Cardiac fibroblast (primary cell): ENCODE measurements at regions not wholly inside any gene's neighbourhood (a gene's known extent, or its start where the extent isn't known, plus 50 kb on each side); places are given as distances from the start of the nearest gene placed in this dataset.

Experiments used
- DNase-seq, 2 donors: peaks; one replicate each; pipeline versions ENCODE4 v3.0.0 to v3.0.0-alpha.2; 2010; ENCODE audit warnings: low read depth in 2 of 2
- H3K4me3 ChIP-seq, 2 donors: replicated peaks in 1 of 2; 1 replicate in 1 of 2; 2 replicates in 1 of 2; pipeline ENCODE4 v1.5.1; 2011; ENCODE audit warnings: low read depth in 2 of 2, low read length in 2 of 2, mild to moderate bottlenecking in 2 of 2, moderate library complexity in 1 of 2
- CTCF ChIP-seq: IDR thresholded peaks from one replicate; pipeline ENCODE4 v1.5.1; 2011; ENCODE audit warnings: low read depth, mild to moderate bottlenecking, low read length, inconsistent platforms

- no peak for DNase-seq
- TF ChIP-seq CTCF = no peak
- H3K4me3 ChIP-seq = no peak overlapping the region
These were observed 190.7 kb downstream of the NOL4 start for GRCh38 chr18:34033968-34034367.

GRCh38 chr18:34031810-34032209 lies 192.9 kb downstream of the NOL4 start:
- peak in 1 of 2 donors; percentile 27 for DNase-seq
- peak; percentile 56 for TF ChIP-seq CTCF
- no peak overlapping the region for H3K4me3 ChIP-seq

- no peak overlapping the region for H3K4me3 ChIP-seq
- no peak for DNase-seq
- TF ChIP-seq CTCF = no peak
These were observed 196.4 kb downstream of the NOL4 start for GRCh38 chr18:34028324-34028723.

- no peak overlapping the region for H3K4me3 ChIP-seq
- no peak for TF ChIP-seq CTCF
- no peak for DNase-seq
These were observed 199.4 kb downstream of the NOL4 start for GRCh38 chr18:34025191-34025801.

- no peak overlapping the region for H3K4me3 ChIP-seq
- peak in 1 of 2 donors; percentile 22 for DNase-seq
- no peak for TF ChIP-seq CTCF
These were observed 201.2 kb downstream of the NOL4 start for GRCh38 chr18:34023471-34023870.

- TF ChIP-seq CTCF = no peak
- no peak for DNase-seq
- H3K4me3 ChIP-seq = no peak overlapping the region
These were observed 206.4 kb downstream of the NOL4 start for GRCh38 chr18:34018336-34018735.

GRCh38 chr18:34003687-34004086 lies 221.0 kb downstream of the NOL4 start:
- DNase-seq = no peak

More at GRCh38 chr18:34003687-34004086, 221.0 kb downstream of the NOL4 start:
- no peak overlapping the region for H3K4me3 ChIP-seq
- no peak for TF ChIP-seq CTCF
